Activated naive CD8-positive, alpha-beta T cell (primary cell): ENCODE measurements at regions not wholly inside any gene's neighbourhood (a gene's known extent, or its start where the extent isn't known, plus 50 kb on each side); places are given as distances from the start of the nearest gene placed in this dataset.

Experiments
- H3K27ac Mint-ChIP-seq: one replicate; pipeline ENCODE4 v1.8.0; 2021; ENCODE audit warnings: mixed read lengths
- H3K27me3 Mint-ChIP-seq: one replicate; pipeline ENCODE4 v1.8.0; 2021; ENCODE audit warnings: mixed read lengths
- H3K36me3 Mint-ChIP-seq: one replicate; pipeline ENCODE4 v1.8.0; 2021; ENCODE audit warnings: mixed read lengths
- H3K4me1 Mint-ChIP-seq: one replicate; pipeline ENCODE4 v1.8.0; 2021; ENCODE audit warnings: low read depth, mixed read lengths
- H3K4me3 Mint-ChIP-seq: one replicate; pipeline ENCODE4 v1.8.0; 2021; ENCODE audit warnings: mild to moderate bottlenecking, mixed read lengths
- H3K9me3 Mint-ChIP-seq: one replicate; pipeline ENCODE4 v1.8.0; 2021; ENCODE audit warnings: low read depth, mixed read lengths

GRCh38 chr18:73784853-73785252 is 362.8 kb downstream of the FBXO15 start:
- no peak overlapping the region for H3K27ac Mint-ChIP-seq

GRCh38 chr18:73782405-73782804 is 365.2 kb downstream of the FBXO15 start:
- no peaks in the 10 kb centered on the region for H3K9me3 Mint-ChIP-seq
- H3K4me1 Mint-ChIP-seq = no peaks in the 10 kb centered on the region
- H3K4me3 Mint-ChIP-seq = no peak overlapping the region
- peaks cover 4% of the 10 kb centered on the region for H3K27me3 Mint-ChIP-seq
- no peak overlapping the region for H3K27ac Mint-ChIP-seq
- no peaks in the 10 kb centered on the region for H3K36me3 Mint-ChIP-seq

More at GRCh38 chr18:73784853-73785252, 362.8 kb downstream of the FBXO15 start:
- H3K4me3 Mint-ChIP-seq = no peak overlapping the region
- H3K4me1 Mint-ChIP-seq = no peaks in the 10 kb centered on the region
- H3K27me3 Mint-ChIP-seq = peaks cover 4% of the 10 kb centered on the region
- no peaks in the 10 kb centered on the region for H3K36me3 Mint-ChIP-seq
- no peaks in the 10 kb centered on the region for H3K9me3 Mint-ChIP-seq

GRCh38 chr18:73780218-73780617 is 367.4 kb downstream of the FBXO15 start:
- Mint-ChIP-seq H3K4me3 (no peak overlapping the region), H3K36me3 (no peaks in the 10 kb centered on the region), H3K9me3 (no peaks in the 10 kb centered on the region), H3K27ac (no peak overlapping the region), H3K27me3 (peaks cover 4% of the 10 kb centered on the region), H3K4me1 (no peaks in the 10 kb centered on the region)

GRCh38 chr18:73778032-73778359 is 369.6 kb downstream of the FBXO15 start:
- no peak overlapping the region for H3K27ac Mint-ChIP-seq
- no peaks in the 10 kb centered on the region for H3K36me3 Mint-ChIP-seq
- H3K9me3 Mint-ChIP-seq = no peaks in the 10 kb centered on the region
- H3K4me3 Mint-ChIP-seq = no peak overlapping the region
- no peaks in the 10 kb centered on the region for H3K4me1 Mint-ChIP-seq
- H3K27me3 Mint-ChIP-seq = peaks cover 4% of the 10 kb centered on the region

- no peak overlapping the region for H3K27ac Mint-ChIP-seq
Measured at GRCh38 chr18:73777356-73778031, 370.1 kb downstream of the FBXO15 start.

GRCh38 chr18:73774811-73775509 is 372.7 kb downstream of the FBXO15 start:
- Mint-ChIP-seq H3K27me3 (no peaks in the 10 kb centered on the region), H3K4me3 (no peak overlapping the region), H3K36me3 (no peaks in the 10 kb centered on the region), H3K4me1 (no peaks in the 10 kb centered on the region), H3K27ac (no peak overlapping the region), H3K9me3 (no peaks in the 10 kb centered on the region)

More at GRCh38 chr18:73777356-73778031, 370.1 kb downstream of the FBXO15 start:
- H3K27me3 Mint-ChIP-seq = peaks cover 2% of the 10 kb centered on the region
- no peak overlapping the region for H3K4me3 Mint-ChIP-seq
- H3K36me3 Mint-ChIP-seq = no peaks in the 10 kb centered on the region
- no peaks in the 10 kb centered on the region for H3K9me3 Mint-ChIP-seq
- no peaks in the 10 kb centered on the region for H3K4me1 Mint-ChIP-seq

- H3K36me3 Mint-ChIP-seq = no peaks in the 10 kb centered on the region
- H3K4me1 Mint-ChIP-seq = peaks cover 5% of the 10 kb centered on the region
- H3K9me3 Mint-ChIP-seq = no peaks in the 10 kb centered on the region
- H3K27ac Mint-ChIP-seq = no peak overlapping the region
- H3K4me3 Mint-ChIP-seq = no peak overlapping the region
- H3K27me3 Mint-ChIP-seq = no peaks in the 10 kb centered on the region
Measured at GRCh38 chr18:73768043-73768442, 379.6 kb downstream of the FBXO15 start.

- Mint-ChIP-seq H3K4me3 (no peak overlapping the region), H3K9me3 (no peaks in the 10 kb centered on the region), H3K27me3 (no peaks in the 10 kb centered on the region)
Measured at GRCh38 chr18:73766910-73767515, 380.6 kb downstream of the FBXO15 start.

GRCh38 chr18:73758446-73758845 is 389.2 kb downstream of the FBXO15 start:
- Mint-ChIP-seq H3K36me3 (no peaks in the 10 kb centered on the region), H3K4me3 (no peak overlapping the region), H3K4me1 (no peaks in the 10 kb centered on the region), H3K9me3 (no peaks in the 10 kb centered on the region), H3K27ac (no peak overlapping the region), H3K27me3 (no peaks in the 10 kb centered on the region)

More at GRCh38 chr18:73766910-73767515, 380.6 kb downstream of the FBXO15 start:
- H3K4me1 Mint-ChIP-seq = peaks cover 5% of the 10 kb centered on the region
- H3K36me3 Mint-ChIP-seq = no peaks in the 10 kb centered on the region
- no peak overlapping the region for H3K27ac Mint-ChIP-seq

- Mint-ChIP-seq H3K27ac (no peak overlapping the region), H3K27me3 (no peaks in the 10 kb centered on the region), H3K9me3 (no peaks in the 10 kb centered on the region), H3K36me3 (no peaks in the 10 kb centered on the region), H3K4me1 (no peaks in the 10 kb centered on the region), H3K4me3 (no peak overlapping the region)
Measured at GRCh38 chr18:73756256-73757091, 391.2 kb downstream of the FBXO15 start.

- Mint-ChIP-seq H3K4me3 (no peak overlapping the region), H3K27me3 (no peaks in the 10 kb centered on the region), H3K27ac (no peak overlapping the region), H3K4me1 (no peaks in the 10 kb centered on the region), H3K36me3 (no peaks in the 10 kb centered on the region), H3K9me3 (no peaks in the 10 kb centered on the region)
Measured at GRCh38 chr18:73752965-73753364, 394.7 kb downstream of the FBXO15 start.

- no peaks in the 10 kb centered on the region for H3K36me3 Mint-ChIP-seq
- no peaks in the 10 kb centered on the region for H3K4me1 Mint-ChIP-seq
- H3K27me3 Mint-ChIP-seq = no peaks in the 10 kb centered on the region
- H3K4me3 Mint-ChIP-seq = no peak overlapping the region
- no peaks in the 10 kb centered on the region for H3K9me3 Mint-ChIP-seq
- H3K27ac Mint-ChIP-seq = no peak overlapping the region
Measured at GRCh38 chr18:73752546-73752945, 395.1 kb downstream of the FBXO15 start.

GRCh38 chr18:73750052-73750451 is 397.6 kb downstream of the FBXO15 start:
- Mint-ChIP-seq H3K4me1 (no peaks in the 10 kb centered on the region), H3K4me3 (no peak overlapping the region), H3K27me3 (no peaks in the 10 kb centered on the region)

GRCh38 chr18:73749304-73749703 is 398.3 kb downstream of the FBXO15 start:
- Mint-ChIP-seq H3K4me1 (no peaks in the 10 kb centered on the region), H3K27me3 (no peaks in the 10 kb centered on the region), H3K4me3 (no peak overlapping the region), H3K27ac (no peak overlapping the region), H3K36me3 (no peaks in the 10 kb centered on the region), H3K9me3 (no peaks in the 10 kb centered on the region)

More at GRCh38 chr18:73750052-73750451, 397.6 kb downstream of the FBXO15 start:
- H3K36me3 Mint-ChIP-seq = no peaks in the 10 kb centered on the region
- H3K9me3 Mint-ChIP-seq = no peaks in the 10 kb centered on the region
- H3K27ac Mint-ChIP-seq = no peak overlapping the region

GRCh38 chr18:73748731-73749130 is 398.9 kb downstream of the FBXO15 start:
- H3K9me3 Mint-ChIP-seq = no peaks in the 10 kb centered on the region
- no peak overlapping the region for H3K4me3 Mint-ChIP-seq
- H3K27ac Mint-ChIP-seq = no peak overlapping the region
- no peaks in the 10 kb centered on the region for H3K36me3 Mint-ChIP-seq
- H3K27me3 Mint-ChIP-seq = no peaks in the 10 kb centered on the region
- H3K4me1 Mint-ChIP-seq = no peaks in the 10 kb centered on the region
